Immature natural killer cell (primary cell): ENCODE measurements at regions not wholly inside any gene's neighbourhood (a gene's known extent, or its start where the extent isn't known, plus 50 kb on each side); places are given as distances from the start of the nearest gene placed in this dataset.

Experiments used
- DNase-seq, 3 donors: peaks; one replicate each; pipeline ENCODE4 v3.0.0; 2022; ENCODE audit warnings: mixed read lengths in 1 of 3
- H3K27ac Mint-ChIP-seq, 6 donors: one replicate each; pipeline ENCODE4 v1.8.0; 2020; ENCODE audit warnings: mixed read lengths in 6 of 6, mild to moderate bottlenecking in 5 of 6, inconsistent platforms in 4 of 6, moderate library complexity in 3 of 6
- H3K27me3 Mint-ChIP-seq, 3 donors: one replicate each; pipeline ENCODE4 v1.8.0; 2020 to 2021; ENCODE audit warnings: low read depth in 3 of 3, mild to moderate bottlenecking in 3 of 3, mixed read lengths in 3 of 3, moderate library complexity in 3 of 3, inconsistent platforms in 1 of 3
- H3K36me3 Mint-ChIP-seq, 3 donors: one replicate each; pipeline ENCODE4 v1.8.0; 2020; ENCODE audit warnings: mixed read lengths in 3 of 3, inconsistent platforms in 2 of 3, mild to moderate bottlenecking in 2 of 3
- H3K4me1 Mint-ChIP-seq, 2 donors: one replicate each; pipeline ENCODE4 v1.8.0; 2020; ENCODE audit warnings: inconsistent platforms in 2 of 2, mild to moderate bottlenecking in 2 of 2, mixed read lengths in 2 of 2, moderate library complexity in 1 of 2
- H3K4me3 Mint-ChIP-seq, 5 donors: one replicate each; pipeline ENCODE4 v1.8.0; 2020; ENCODE audit warnings: mild to moderate bottlenecking in 5 of 5, mixed read lengths in 5 of 5, inconsistent platforms in 3 of 5, moderate library complexity in 3 of 5
- H3K9me3 Mint-ChIP-seq, 6 donors: one replicate each; pipeline ENCODE4 v1.8.0; 2020; ENCODE audit warnings: mild to moderate bottlenecking in 6 of 6, mixed read lengths in 6 of 6, inconsistent platforms in 4 of 6, moderate library complexity in 3 of 6

GRCh38 chr14:61111209-61111665 is 130.2 kb downstream of the SLC38A6 start:
- Mint-ChIP-seq H3K4me3 (no peak overlapping the region), H3K27ac (no peak overlapping the region), H3K4me1 (no peaks in the 10 kb centered on the region), H3K36me3 (peaks cover 0 to 8% (median 4%) of the 10 kb centered on the region in 3 donors), H3K9me3 (peaks cover 3 to 25% (median 14%) of the 10 kb centered on the region in 6 donors), H3K27me3 (peaks cover 0 to 2% (median 2%) of the 10 kb centered on the region in 3 donors)
- DNase-seq = no peak

- no peaks in the 10 kb centered on the region for H3K4me1 Mint-ChIP-seq
- no peak overlapping the region for H3K4me3 Mint-ChIP-seq
- H3K9me3 Mint-ChIP-seq = peaks cover 3 to 22% (median 14%) of the 10 kb centered on the region in 6 donors
- no peak for DNase-seq
- H3K36me3 Mint-ChIP-seq = peaks cover 0 to 8% (median 4%) of the 10 kb centered on the region in 3 donors
- H3K27me3 Mint-ChIP-seq = peaks cover 0 to 2% (median 2%) of the 10 kb centered on the region in 3 donors
- H3K27ac Mint-ChIP-seq = no peak overlapping the region
Measured at GRCh38 chr14:61110316-61111082, 129.5 kb downstream of the SLC38A6 start.

- H3K27me3 Mint-ChIP-seq = peaks cover 0 to 2% (median 2%) of the 10 kb centered on the region in 3 donors
- no peak overlapping the region for H3K4me3 Mint-ChIP-seq
- H3K27ac Mint-ChIP-seq = no peak overlapping the region
- H3K4me1 Mint-ChIP-seq = no peaks in the 10 kb centered on the region
- DNase-seq = no peak
- peaks cover 2 to 13% (median 6%) of the 10 kb centered on the region in 6 donors for H3K9me3 Mint-ChIP-seq
- H3K36me3 Mint-ChIP-seq = peaks cover 0 to 4% (median 3%) of the 10 kb centered on the region in 3 donors
Measured at GRCh38 chr14:61109288-61109687, 128.2 kb downstream of the SLC38A6 start.

DNA sequence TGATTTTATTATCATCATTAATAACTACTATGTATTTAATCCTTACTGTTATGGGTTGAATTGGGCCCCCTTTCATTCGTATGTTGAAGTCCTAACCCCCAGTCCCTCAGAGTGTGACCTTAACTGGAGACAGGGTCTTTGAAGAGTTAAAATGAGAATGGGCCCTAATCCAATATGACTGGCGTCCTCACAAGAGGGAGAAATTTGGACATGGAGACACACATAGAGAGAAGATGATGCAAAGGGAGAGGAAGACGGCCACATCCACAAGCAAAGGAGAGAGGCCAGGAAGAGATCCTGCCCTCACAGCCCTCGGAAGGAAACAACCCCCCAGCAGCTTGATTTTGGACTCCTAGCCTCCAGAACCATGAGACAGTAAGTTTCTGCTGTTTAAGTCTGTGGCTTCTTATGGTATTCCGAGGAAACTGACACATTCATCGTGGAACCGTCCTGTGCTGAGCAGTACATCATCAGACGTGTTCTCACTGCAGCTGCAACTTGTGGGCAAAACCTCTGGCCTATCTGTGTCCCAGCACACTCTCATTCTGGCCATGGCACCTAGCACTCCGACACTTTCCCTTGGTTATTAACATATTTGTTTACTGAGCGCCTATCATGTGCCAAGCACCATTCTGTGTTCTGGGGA is 127.6 kb downstream of the SLC38A6 start:
- Mint-ChIP-seq H3K27ac (no peak overlapping the region), H3K36me3 (peaks cover 0 to under 1% (median 0%) of the 10 kb centered on the region in 3 donors), H3K4me3 (no peak overlapping the region), H3K27me3 (peaks cover 0 to 2% (median 2%) of the 10 kb centered on the region in 3 donors), H3K9me3 (peaks cover 0 to 6% (median 1%) of the 10 kb centered on the region in 6 donors), H3K4me1 (no peaks in the 10 kb centered on the region)
- no peak for DNase-seq

DNA sequence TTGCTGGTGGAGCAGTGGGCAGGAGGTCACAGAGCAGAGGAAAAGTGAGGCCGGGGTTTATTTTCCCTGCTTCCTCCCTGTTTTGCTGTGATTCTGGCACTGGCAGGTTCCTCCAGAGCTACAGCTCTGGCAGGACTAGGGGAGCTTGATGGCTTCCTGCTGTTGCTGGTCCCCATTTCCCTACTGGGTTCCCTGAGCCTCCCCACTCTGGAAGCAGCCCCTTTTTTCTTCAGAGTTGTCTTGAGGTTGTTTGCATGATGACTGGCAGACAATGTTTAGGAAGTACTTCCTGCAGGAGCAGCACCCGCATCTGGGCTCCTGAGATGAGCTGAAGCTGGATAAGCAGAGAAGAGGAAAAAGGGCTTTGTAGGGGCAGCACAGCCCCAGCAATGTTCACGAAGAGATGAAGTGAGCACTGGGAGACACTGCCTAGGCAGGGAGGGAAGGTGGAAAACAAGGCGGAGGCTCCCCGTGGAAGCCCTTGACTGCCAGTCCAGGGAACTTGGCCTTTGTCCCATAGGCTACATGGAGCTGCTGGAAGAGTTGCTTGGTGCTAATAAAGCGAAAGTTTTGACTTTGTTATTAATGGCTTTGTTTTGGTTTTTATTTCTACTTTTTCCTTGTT is 126.9 kb downstream of the SLC38A6 start:
- H3K4me3 Mint-ChIP-seq = no peak overlapping the region
- no peak for DNase-seq
- no peak overlapping the region for H3K27ac Mint-ChIP-seq
- peaks cover 0 to 3% (median 0%) of the 10 kb centered on the region in 6 donors for H3K9me3 Mint-ChIP-seq
- H3K36me3 Mint-ChIP-seq = no peaks in the 10 kb centered on the region
- H3K27me3 Mint-ChIP-seq = peaks cover 0 to 2% (median under 1%) of the 10 kb centered on the region in 3 donors
- H3K4me1 Mint-ChIP-seq = no peaks in the 10 kb centered on the region

DNA sequence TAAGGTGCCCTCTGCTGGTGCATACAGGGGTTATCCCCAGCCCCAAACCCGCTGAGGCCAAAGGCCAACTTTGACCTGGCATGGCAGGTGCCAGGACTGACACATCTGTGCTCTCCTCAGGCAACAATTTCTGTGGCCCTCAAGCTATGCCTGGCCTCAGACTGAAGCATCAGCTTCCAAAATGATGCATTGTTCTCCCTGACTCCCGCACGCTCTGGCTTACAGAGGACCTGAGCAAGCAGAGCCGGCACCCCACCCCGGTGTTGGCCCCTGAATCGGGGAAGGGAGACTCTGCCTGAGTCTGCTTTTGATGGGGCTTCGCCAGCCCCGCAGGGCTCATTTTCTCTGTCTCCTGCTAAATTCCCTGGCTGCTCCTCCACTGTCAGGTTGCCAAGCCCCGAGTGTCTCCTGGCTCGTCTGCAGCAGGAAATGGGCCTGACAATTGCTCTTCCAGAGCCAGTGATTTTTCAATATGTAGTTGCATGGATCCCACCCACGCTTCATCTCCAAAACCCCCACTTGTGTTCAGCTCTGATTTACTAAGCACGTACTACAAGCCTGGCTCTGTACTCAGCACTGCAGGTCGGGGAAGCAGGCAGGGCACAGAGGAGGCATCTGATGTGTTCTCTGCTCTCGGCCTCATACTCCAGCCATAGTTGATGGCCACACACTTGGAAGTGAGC is 126.1 kb downstream of the SLC38A6 start:
- Mint-ChIP-seq H3K27me3 (peaks cover 0 to 2% (median 0%) of the 10 kb centered on the region in 3 donors), H3K36me3 (no peaks in the 10 kb centered on the region), H3K4me3 (no peak overlapping the region), H3K9me3 (no peaks in the 10 kb centered on the region), H3K4me1 (no peaks in the 10 kb centered on the region), H3K27ac (peak overlapping the region in 1 of 6 donors; percentile 59)
- no peak for DNase-seq

GRCh38 chr14:61106271-61106958 is 125.4 kb downstream of the SLC38A6 start:
- Mint-ChIP-seq H3K4me1 (no peaks in the 10 kb centered on the region), H3K27ac (no peak overlapping the region), H3K4me3 (no peak overlapping the region), H3K27me3 (peaks cover 0 to under 1% (median 0%) of the 10 kb centered on the region in 3 donors), H3K9me3 (no peaks in the 10 kb centered on the region), H3K36me3 (no peaks in the 10 kb centered on the region)
- DNase-seq = no peak

DNA sequence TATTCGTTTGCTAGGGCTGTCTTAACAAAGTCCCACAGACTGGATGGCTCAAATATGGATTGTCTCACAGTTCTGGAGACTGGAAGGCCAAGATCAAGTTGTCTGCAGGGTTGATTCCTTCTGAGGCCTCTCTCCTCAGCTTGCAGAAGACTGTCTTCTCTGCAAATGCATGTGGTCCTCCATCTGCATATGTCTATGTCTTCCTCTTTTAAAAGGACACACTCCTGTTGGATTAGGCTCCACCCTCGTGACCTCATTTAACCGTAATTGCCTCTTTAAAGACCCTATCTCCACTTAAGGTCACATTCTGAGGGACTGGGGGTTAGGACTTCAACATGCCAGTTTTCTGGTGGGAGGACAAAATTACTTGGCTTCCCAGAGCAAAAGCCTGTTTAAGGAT is 123.3 kb downstream of the SLC38A6 start:
- Mint-ChIP-seq H3K4me3 (no peak overlapping the region), H3K27me3 (no peaks in the 10 kb centered on the region), H3K36me3 (peaks cover 0 to 4% (median 3%) of the 10 kb centered on the region in 3 donors), H3K9me3 (no peaks in the 10 kb centered on the region), H3K4me1 (no peaks in the 10 kb centered on the region), H3K27ac (no peak overlapping the region)
- DNase-seq = no peak

- DNase-seq = no peak
- no peak overlapping the region for H3K4me3 Mint-ChIP-seq
- no peak overlapping the region for H3K27ac Mint-ChIP-seq
- H3K36me3 Mint-ChIP-seq = peaks cover 0 to 4% (median 3%) of the 10 kb centered on the region in 3 donors
- peaks cover 0 to 2% (median 0%) of the 10 kb centered on the region in 3 donors for H3K27me3 Mint-ChIP-seq
- H3K9me3 Mint-ChIP-seq = no peaks in the 10 kb centered on the region
- no peaks in the 10 kb centered on the region for H3K4me1 Mint-ChIP-seq
Measured at GRCh38 chr14:61103541-61104339, 122.7 kb downstream of the SLC38A6 start.

DNA sequence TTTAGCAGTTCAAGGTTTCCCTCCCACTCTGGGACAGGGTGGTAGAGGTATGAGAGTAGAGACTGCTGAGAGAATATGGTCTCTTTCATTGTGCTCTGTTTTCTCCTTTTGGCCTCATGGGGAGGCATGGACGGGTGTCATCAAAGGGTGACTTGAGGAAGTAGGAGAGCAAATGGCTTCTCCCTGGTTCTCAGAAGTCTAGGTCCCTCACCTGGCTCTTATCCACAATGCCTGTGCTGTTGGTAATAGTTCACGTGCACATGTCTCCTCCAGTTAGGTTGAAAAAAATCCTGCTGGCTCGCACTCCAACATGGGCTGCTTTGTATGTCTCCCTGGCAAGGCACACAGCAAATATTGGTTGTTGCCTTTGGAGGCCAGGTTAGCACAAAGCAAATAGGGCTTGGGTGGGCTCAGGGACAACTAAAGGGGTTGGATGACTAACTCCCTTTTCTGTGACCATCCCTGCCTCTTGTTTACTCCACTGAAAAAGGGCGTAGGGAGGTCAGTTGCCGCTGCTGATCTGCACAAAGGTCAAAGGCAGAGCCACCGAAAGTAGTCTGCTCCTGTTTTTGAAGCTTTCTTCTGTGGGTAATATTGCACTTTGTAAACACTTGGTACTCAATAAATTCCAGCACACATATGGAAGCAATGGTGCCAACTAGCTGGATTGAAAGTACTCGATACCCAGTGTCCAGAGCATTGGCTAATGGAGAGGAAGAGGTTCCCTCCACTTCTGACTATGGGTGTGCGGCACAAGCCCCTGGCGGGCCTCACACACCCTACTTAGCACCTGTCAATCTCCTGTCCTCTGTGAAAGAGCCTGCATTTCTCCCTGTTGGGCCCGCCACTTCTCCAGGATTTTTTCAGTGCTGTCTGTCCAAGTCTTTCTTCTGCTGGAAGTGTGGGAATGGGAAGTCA is 121.8 kb downstream of the SLC38A6 start:
- Mint-ChIP-seq H3K36me3 (peaks cover 0 to 4% (median 3%) of the 10 kb centered on the region in 3 donors), H3K27ac (no peak overlapping the region), H3K4me3 (no peak overlapping the region), H3K9me3 (no peaks in the 10 kb centered on the region), H3K4me1 (no peaks in the 10 kb centered on the region), H3K27me3 (peaks cover 0 to 2% (median 0%) of the 10 kb centered on the region in 3 donors)
- no peak for DNase-seq
